GM18873 (cell line): ENCODE measurements at regions not wholly inside any gene's neighbourhood (a gene's known extent, or its start where the extent isn't known, plus 50 kb on each side); places are given as distances from the start of the nearest gene placed in this dataset.

ENCODE experiments used
- ATAC-seq: cut with Tn5 transposase; IDR thresholded peaks from one replicate; pipeline ENCODE4 v1.9.1; 2021; ENCODE audit warnings: mild to moderate bottlenecking, moderate library complexity, moderate number of reproducible peaks; ENCODE audit not compliant: unreplicated experiment, low FRiP score

DNA sequence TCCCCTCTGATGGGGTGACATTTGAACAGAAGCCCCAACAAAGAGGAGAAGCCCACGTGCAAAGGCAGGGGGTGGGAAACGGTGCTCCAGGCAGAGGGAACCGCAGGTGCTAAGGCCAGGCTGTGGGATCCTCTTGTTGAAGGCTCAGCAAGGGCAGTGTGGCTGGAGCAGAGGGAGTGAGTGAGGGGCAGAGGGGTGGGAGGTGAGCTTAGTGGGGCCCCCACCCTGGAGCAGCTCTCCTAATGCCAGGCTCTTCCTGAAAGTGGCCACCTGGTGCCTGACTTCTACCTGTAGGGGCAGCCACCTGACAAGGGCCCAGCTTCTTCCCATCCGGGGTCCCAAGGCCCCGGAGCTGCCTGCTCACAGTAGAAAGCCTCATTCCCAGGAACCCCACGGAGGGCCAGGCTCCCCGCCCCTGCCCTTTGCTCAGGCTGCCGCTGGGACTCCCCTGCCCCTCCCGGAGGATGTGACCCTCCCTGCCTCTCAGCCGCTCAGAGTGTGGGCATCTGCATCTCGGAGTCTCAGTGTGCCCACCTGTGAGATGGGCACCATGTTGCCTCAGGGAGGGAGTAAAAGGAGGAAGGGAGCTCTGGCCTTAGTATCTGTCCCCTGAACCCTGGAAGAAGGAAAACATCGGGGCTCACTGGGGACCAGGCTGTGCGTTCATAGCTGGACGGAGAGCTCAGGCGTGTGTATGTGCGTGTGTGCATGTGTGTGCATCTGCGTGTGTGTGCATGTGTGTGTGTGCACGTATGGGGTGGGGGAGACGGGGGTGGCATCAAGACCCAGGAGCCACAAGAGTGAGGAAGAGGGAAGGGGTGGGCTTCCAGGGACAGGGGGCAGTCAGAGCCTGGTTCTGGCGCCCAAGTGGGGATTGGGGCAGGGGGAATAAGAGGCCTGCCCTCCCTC, 119.4 kb downstream of the CEBPB start:
- ATAC-seq = no peak

DNA sequence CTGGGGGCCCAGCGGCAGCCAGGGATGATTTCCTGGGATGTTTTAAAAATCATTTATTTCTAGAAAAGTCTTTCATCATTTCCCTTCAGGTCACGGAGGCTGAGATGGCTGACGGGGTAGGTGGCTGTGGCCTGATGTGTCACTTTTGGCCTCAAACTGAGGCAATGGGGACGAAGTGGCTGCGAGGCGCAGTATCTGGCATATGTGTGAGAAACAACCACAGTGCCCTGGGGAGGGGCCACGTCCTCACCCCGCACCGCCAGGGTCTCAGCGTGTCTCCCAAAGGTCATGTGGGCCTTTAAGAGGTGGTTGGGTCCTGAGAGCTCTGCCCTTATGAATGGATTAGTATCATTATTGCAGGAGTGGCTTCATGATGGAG, 120.0 kb downstream of the CEBPB start:
- no peak for ATAC-seq

DNA sequence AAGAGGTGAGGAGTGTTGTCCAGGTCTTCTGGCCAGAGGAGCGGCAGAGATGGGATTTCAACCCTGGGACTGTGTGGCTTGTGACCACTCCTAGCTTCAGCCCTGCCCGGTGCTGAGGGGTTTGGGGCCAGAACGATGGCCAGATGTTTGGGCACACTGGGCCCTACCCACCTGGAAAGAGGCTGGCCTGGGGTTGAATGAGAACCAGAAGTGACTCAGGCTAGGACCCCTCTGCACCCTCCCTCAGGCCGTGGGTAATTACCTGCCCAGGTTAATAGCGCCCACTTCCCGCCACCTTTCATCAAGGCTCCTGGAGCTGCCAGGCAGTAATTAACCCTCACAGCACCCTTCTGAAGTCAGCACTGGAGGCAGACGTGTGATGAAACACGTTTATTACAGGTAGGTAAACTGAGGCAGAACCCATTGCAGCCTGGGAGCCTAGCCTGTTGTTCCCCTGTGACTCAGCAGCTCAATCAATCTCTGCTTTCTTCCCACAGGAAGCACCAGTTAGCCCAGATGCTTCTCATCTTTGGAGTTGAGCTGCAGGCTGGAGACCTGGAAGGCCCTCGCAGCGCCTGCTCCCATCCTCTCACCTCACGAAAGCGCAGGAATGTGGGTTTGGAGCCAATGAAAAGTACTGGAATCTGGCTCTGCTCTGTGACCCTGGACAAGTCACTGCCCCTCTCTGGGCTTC, 120.8 kb downstream of the CEBPB start:
- no peak for ATAC-seq

DNA sequence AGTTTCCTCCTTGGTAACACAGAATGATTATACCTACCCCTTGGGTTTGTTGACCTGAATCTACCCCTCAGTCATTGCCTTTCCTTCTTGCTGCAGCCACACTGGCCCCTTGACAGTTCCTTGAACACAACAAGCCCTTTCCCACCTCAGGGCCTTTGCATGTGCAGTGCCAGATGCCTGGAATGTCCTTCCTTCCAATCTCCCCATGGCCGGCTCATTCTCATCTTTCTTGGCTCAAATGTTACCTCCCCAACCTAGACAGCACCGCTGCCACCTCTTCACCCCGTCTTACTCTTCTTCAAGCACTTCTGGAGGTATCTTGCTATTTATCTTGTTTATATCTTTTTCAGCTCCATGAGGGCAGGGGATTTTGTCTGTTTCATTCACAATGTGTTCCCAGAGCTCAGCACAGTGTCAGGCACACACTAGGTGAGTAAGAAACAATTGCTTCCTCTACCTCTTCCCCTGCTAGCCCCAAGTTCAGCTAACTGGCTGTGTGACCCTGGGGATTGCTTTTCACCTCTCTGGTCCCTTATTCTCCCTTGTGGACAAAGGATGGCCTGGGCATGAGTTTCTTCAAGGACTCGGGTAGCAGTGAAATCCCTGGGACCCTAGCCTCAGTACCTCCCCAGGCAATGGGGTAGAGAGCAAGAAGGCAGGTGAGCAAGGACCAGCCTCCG, 121.5 kb downstream of the CEBPB start:
- ATAC-seq = no peak

DNA sequence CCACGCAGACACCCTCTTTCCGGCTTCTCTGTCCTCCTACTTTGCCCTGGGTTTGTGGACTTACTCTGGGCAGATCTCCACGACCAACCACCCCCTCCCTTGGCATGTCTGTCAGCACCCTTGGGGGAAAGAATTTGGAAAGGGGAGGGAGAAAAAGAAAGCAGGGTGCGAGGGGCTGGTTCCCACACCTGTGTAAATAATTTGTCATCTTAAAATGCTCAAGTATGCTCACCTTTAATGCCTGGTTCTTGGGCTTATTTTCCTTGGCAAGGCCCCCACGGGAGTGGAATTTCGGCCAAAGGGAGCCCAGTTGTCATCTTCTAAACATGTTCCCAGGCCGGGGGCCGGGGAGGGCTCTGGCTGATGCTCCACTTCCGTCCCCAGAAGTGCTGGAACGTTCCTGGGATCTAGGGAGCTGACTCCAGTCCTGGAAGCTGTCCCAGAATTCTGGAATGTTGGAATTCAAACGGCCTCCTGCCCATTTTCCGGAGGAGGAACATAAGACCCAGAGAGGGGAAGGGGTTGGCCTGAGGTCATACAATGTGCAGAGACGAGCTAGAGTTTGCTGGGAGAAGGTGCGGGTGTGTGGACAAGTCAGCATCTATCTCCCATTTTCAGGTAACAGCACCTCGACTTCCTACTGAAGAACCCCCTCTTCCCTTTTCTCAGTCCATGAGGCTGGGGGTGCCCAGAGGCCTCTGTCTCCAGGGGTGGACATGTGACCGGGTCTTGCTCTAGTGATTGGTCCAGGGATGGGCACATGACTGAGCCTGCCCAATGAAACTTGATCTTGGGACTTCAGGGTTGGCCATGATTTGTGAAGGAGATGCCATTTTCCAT, 122.3 kb downstream of the CEBPB start:
- no peak for ATAC-seq

DNA sequence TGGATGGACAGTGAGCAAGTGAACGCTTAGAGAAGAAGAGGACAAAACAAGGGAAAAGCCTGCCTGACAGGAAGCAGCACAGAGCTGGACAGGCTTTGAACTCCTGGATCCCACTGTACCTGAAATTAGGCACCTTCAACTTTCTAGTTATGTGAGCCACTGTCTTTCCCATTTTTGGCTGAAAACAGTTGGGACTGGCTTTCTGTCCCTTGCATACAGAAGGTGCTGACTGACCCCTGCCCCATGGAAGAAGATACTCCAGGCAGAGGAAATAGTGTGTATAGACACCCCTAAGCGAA, 122.8 kb downstream of the CEBPB start:
- no peak for ATAC-seq

DNA sequence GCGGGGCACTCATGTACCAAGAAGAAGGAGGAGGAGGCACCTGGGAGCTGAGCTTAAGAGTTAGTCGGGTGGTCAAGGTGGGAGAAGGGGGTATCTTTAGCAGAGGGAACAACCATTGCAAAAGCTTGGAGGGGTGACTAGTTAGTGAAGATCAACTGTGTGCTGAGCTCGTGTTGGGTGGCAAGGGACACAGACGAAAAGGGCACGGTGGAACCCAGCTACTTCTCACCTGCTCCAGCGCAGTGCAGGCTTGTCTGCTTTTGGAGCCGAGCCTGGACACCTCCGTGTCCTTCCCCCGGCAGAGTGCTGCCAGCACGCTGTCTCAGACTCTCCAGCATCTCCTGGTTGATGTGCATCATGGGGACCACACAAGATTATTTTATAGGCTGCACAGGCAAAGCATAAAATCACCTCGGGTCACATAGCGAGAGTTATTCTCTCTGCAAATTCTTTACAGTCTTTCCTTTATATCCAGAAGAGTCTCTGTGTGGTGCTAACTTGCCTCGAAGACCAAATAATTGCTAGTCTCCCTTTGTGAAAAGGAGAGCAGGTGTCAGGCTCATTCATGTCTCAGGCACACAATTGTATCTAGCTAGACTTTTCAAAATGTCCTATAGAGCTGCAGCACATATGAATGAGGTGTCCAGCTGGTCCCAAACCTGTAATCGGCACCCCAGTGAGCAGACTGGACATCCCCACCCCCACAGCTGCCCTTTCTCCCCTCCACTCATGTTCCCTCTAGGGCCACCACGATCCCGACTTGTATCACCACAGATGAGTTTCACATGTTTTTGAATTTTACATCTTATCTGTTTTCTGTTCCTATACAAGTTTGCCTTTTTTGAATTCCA, 123.4 kb downstream of the CEBPB start:
- ATAC-seq = no peak

DNA sequence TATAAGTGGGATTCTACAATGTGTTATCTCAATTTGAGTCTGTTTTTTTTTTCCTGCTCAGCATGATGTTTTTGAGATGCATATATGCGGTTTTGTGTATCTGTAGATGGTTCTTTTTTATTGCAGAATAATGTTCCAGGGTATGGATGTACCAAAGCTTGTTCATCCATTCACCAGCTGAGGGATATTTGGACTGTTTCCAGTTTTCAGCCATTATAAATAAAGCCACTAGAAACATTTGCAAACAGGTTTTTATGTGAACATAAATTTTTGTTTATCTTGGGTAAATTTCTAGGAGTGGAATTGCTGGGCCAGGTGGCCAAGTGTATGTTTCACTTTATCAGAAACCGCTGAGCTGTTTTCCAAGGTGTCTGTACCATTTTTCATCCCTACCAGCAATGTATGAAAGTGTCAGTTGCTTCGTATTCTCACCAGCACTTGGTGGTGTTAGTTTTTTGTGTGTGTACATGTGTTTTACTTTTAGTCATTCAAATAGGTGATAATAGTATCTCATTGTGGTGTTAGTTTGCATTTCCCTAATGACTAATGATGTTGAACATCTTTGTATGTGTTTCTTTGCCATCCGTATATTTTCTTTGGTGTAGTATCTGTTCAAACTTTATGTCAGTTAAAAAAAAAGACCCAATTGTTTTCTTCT, 124.2 kb downstream of the CEBPB start:
- ATAC-seq = no peak

DNA sequence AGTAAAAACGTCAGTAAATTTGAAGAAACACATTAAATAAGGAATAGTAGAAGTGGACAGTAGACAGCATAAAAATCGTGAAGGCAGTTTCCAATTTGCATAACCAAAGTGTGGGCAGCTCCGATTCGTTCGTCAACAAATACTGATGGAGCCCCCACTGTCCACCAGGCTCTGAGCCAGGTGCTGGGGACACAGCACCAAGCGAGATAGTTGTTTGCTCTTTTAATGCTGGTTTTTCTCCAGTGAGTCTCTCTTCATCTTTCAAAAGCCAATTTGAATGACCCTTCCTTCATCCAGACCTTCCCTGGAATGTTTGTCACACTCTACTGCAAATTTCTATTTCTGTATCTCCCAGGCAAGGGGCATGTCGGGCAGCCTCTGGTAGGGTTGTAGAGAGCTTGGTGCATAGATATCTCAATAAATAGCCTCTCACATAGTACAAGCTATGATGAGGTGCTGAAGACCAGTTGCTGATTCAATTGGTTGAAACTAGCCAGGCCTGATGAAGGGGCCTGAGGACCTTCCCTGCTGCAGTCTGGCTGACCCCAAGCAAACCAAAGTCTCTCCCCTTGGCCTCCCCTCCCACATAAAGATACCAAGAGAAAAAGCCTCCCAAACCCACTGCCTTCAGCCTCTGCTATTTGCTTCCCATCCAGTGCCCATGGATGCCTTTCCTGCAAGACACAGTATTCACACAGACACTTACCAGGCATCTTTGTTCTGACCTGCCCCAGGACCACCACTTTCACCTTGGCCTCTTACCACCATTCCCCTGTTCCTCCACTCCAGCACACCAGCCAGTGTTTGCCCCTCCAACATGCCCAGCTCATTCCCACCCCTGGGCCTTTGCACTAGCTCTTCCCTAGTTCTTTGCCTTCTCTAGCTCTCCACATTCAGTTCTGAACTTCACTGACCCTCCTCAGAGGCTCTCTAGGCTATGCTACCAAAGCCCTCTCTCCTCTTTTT, 125.2 kb downstream of the CEBPB start:
- ATAC-seq = no peak

DNA sequence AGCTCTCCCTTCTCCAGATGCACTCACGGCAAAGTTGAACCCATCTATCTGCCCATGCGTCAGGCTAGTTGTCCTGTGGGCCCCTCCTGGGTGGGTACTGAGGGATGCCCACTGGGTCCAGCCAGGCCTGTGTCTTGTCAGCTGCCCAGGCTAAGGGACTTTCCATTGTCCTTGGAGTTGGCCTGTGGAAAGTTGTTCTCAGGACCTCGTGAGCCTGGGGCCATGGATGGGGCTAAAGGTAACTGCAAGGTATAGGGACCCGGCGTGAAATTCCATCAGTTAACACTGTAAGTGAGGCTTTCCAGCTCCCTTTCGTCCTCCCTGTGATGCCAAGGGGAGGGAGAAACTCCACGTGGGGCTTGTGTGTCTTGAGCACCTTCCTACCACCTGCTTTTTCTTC, 126.5 kb downstream of the CEBPB start:
- ATAC-seq = no peak

DNA sequence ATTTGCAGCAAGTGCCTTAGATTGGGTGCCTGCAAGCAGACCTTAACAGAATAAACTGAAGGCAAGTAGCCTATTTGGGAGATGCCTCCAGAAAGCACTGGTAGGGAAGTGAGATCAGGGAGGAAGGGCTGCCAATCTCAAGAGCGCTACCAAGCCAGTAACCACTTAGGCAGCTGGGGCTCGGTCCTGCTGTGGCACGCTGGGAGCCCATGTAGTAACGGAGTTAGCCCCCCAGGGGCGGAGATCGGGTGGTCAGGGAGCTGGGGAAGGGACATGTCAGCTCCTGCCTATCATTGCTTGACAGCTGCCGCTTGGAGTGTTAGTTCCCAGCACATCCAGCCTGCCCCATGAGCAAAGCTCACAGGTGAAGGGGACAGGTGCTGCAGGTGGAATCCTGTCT, 127.0 kb downstream of the CEBPB start:
- no peak for ATAC-seq

DNA sequence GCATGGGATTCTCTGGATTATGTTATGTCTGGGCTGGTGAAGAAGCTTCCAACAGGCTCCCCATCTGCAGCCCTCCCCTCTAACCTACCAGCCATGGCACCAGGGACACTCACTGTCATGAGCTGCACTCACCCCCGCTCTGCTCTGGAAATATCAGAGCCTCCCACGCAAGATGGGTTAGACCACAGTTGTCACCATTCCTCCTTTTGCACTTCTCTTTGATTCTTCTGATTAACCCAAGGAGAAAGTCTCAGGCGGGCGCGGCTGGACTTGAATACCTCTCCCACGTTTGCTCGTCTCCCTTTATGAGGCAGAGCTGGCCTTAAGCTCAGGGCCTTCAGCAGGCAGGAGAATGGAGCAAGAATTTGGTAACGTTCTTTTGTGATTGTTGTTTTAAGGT, 128.1 kb downstream of the CEBPB start:
- ATAC-seq = no peak

DNA sequence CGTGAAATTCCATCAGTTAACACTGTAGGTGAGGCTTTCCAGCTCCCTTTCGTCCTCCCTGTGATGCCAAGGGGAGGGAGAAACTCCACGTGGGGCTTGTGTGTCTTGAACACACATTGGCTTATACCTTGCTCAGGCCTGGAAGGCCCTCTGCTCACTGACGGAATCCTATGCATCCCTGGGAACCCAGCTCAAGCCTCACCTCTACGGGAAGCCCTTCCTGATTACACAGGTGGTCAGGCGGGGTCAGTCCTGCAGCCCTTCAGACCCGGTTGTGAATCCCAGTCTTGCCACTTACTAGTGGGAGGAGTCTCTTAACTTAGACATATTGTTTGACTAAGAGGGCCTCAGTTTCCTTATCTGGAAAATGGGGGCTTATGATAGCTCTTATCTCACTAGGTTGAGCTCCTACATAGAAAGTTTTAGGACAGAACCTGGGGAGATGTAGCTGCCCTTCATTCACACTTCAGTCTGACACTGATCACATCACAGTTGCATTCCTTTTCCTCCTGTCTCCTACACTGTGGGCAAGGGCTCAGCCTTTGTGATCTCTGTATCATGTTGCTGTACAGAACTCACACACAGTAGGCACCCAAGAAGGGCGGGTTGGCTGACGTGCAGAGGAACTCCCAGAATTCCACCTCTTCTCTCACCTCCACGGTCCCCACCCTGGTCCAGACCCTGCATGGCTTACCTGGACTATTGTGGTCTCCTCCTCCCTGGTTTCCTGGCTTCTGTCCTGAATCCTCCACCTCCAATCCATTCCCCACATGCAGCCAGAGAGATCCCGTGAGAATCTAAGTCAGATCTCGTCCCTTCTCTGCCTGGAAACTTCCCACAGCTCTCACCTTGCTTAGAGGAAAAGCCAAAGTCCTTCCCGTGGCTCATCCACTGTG, 129.6 kb downstream of the CEBPB start:
- ATAC-seq = no peak

DNA sequence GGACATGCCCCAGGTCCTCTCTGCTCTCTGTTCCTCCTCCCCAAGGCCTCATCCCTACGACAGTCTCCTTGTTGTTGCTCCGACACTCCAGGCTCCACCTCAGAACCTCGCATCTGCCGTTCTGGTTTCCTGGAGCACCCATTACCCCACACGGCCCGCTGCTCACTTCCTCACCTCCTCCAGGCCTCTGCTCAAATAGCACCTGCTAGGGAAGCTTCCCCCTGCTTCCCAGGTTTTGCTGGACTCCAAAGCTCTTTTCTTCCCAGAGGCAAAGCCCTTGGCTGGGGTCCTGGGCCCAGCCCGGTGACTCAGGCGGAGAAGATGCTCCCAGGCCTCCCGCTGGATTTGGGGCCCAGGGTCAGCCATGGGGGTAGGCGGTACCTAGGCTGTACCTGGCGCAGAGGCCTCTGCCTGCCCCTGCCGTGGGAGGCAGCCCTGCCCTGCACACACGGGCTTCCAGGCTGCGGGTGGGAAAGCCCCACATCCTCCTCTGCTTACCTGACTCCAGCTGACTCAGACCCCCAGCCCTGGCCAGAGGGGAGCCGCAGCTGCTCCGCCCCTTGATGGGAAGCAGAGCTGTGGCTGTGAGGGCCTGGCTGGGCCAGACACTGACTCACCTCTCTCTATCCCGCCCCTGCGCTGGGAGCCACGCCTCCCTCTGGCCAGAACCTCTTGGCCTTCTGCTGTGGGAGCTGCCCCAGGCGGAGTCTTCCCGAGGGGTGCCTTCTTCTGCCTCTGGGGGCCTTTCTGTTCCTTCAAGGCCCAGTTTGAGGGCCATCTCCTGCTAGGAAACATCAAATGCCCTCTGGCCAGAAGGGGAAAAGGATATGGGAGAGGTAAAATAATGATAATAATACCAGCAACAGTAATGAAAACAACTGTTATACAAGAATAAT, 130.5 kb downstream of the CEBPB start:
- ATAC-seq = no peak

DNA sequence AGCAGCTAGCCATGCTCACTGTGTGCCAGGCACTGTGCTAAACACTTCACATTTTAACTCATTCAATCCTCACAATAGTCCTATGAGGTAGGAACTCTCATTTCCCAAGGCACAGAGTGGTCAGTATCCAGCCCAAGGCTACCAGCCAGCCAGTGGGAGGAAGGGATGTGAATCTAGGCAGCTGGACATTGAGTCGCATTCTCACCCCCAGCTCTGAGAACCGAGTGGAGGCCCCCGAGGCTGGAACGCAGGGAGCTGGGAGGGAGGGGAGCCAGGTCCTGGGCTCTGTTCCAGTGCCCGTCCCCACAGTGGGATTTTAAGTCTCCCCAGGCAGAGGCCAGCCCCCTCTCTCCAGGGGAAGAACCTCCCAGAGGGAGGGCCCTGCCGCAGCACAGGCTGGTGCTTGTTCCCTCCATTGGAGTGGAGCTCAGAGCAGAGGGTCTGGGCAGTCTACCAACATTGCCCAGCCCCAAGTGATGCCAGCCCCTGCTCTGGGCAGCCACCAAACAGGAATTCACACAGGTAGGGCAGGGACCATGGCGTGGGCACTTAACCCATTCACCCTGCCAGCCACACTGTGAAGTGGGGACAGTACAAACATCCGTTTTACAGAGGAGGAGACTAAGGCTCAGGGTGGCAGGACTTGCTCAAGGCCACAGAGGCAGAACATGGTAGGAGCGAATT, 131.3 kb downstream of the CEBPB start:
- ATAC-seq = no peak

DNA sequence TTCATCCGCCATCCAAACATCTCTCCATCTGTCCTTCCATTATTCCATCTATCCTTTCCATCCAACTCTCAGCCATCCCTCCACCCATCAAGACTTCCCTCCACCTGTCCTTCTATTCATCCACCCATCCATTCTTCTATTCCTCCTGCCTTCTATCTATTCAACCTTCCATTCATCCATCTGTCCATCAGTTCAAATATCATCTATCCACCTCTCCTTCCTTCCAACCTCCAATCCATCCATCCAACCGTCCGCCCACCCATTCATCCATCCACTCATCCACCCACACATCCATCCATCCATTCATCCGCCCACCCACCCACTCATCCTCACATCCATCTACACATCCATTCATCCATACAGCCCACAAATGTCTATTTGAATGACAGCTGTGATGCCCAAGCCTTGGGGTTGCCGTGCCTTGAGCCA, 132.1 kb downstream of the CEBPB start:
- no peak for ATAC-seq
